ENCODE measurements at regions not wholly inside any gene's neighbourhood (a gene's known extent, or its start where the extent isn't known, plus 50 kb on each side); places are given as distances from the start of the nearest gene placed in this dataset.

- TF ChIP-seq POLR2A (IDR thresholded peaks at IDR 0.05; ENCODE audit: low read depth, low read length) (no peak), TAF1 (IDR thresholded peaks at IDR 0.05; ENCODE audit: borderline replicate concordance, low read depth, low read length) (no peak)
These were observed 92.5 kb upstream of the EIF5 start for GRCh38 chr14:103241531-103241930.
